CD14-positive monocyte (primary cell): ENCODE measurements at regions not wholly inside any gene's neighbourhood (a gene's known extent, or its start where the extent isn't known, plus 50 kb on each side); places are given as distances from the start of the nearest gene placed in this dataset.

Experiments used
- DNase-seq, 3 donors: peaks; one replicate each; pipeline ENCODE4 v3.0.0-alpha.2; 2011 to 2022
- H2AFZ ChIP-seq: 2 replicates; pipeline ENCODE4 v1.6.0; 2012; ENCODE audit warnings: mild to moderate bottlenecking, low read depth, low read length, inconsistent platforms; ENCODE audit not compliant: insufficient read depth, poor library complexity, severe bottlenecking
- H3K27ac ChIP-seq, 2 donors: 1 replicate in 1 of 2; 2 replicates in 1 of 2; pipeline ENCODE4 v1.5.1; 2012 to 2013; ENCODE audit warnings: low read length in 2 of 2, control low read depth in 1 of 2, inconsistent platforms in 1 of 2, low read depth in 1 of 2, mild to moderate bottlenecking in 1 of 2
- H3K27me3 ChIP-seq, 2 donors: one replicate each; pipeline versions ENCODE4 v1.6.0 to v1.6.1; 2011 to 2013; ENCODE audit warnings: low read length in 2 of 2; ENCODE audit not compliant: control insufficient read depth in 2 of 2, insufficient read depth in 2 of 2
- H3K36me3 ChIP-seq, 2 donors: replicated peaks in 1 of 2; 1 replicate in 1 of 2; 2 replicates in 1 of 2; pipeline versions ENCODE4 v1.5.1 to v1.6.1; 2012 to 2013; ENCODE audit warnings: low read length in 2 of 2, control low read depth in 1 of 2, inconsistent platforms in 1 of 2, mild to moderate bottlenecking in 1 of 2; ENCODE audit not compliant: insufficient read depth in 2 of 2, control insufficient read depth in 1 of 2
- H3K4me1 ChIP-seq, 2 donors: 1 replicate in 1 of 2; 2 replicates in 1 of 2; pipeline versions ENCODE4 v1.5.1 to v1.6.1; 2012 to 2013; ENCODE audit warnings: low read length in 2 of 2, control low read depth in 1 of 2, inconsistent platforms in 1 of 2, mild to moderate bottlenecking in 1 of 2, moderate library complexity in 1 of 2; ENCODE audit not compliant: insufficient read depth in 2 of 2, control insufficient read depth in 1 of 2
- H3K4me2 ChIP-seq: replicated peaks from 2 replicates; pipeline ENCODE3; 2012; ENCODE audit warnings: low read length, moderate library complexity, mild to moderate bottlenecking; ENCODE audit not compliant: poor library complexity, severe bottlenecking; ENCODE audit errors: extremely low read depth
- H3K4me3 ChIP-seq, 3 experiments: fragments of 200-600 bp in 1 of 3; sonication (generic) in 1 of 3; replicated peaks in 1 of 3; 1 replicate in 2 of 3; 2 replicates in 1 of 3; pipeline ENCODE4 v1.5.1; 2011 to 2013; ENCODE audit warnings: low read length in 3 of 3, mild to moderate bottlenecking in 3 of 3, control low read depth in 2 of 3, low read depth in 2 of 3, inconsistent platforms in 1 of 3, moderate library complexity in 1 of 3
- H3K79me2 ChIP-seq: 2 replicates; pipeline ENCODE4 v1.6.0; 2012; ENCODE audit warnings: mild to moderate bottlenecking, control low read depth, inconsistent platforms, low read length, moderate library complexity; ENCODE audit not compliant: insufficient read depth
- H3K9ac ChIP-seq: 2 replicates; pipeline ENCODE4 v1.6.0; 2017; ENCODE audit warnings: low read length, mild to moderate bottlenecking; ENCODE audit not compliant: insufficient read depth, poor library complexity, severe bottlenecking
- H3K9me3 ChIP-seq, 2 donors: replicated peaks in 1 of 2; 1 replicate in 1 of 2; 2 replicates in 1 of 2; pipeline versions ENCODE4 v1.5.1 to v1.6.1; 2012 to 2013; ENCODE audit warnings: low read length in 2 of 2, control low read depth in 1 of 2; ENCODE audit not compliant: control insufficient read depth in 1 of 2, insufficient read depth in 1 of 2
- H4K20me1 ChIP-seq: 2 replicates; pipeline ENCODE4 v1.6.0; 2012; ENCODE audit warnings: mild to moderate bottlenecking, low read length, control low read depth, moderate library complexity; ENCODE audit not compliant: insufficient read depth
- H3K27ac Mint-ChIP-seq, 7 donors: one replicate each; pipeline ENCODE4 v1.8.0; 2020; ENCODE audit warnings: mild to moderate bottlenecking in 7 of 7, mixed read lengths in 7 of 7, moderate library complexity in 6 of 7, inconsistent platforms in 2 of 7
- H3K27me3 Mint-ChIP-seq, 3 donors: one replicate each; pipeline ENCODE4 v1.8.0; 2021 to 2022; ENCODE audit warnings: low read depth in 3 of 3, mild to moderate bottlenecking in 3 of 3, mixed read lengths in 3 of 3, moderate library complexity in 3 of 3, inconsistent platforms in 1 of 3
- H3K36me3 Mint-ChIP-seq, 2 donors: one replicate each; pipeline ENCODE4 v1.8.0; 2020; ENCODE audit warnings: mixed read lengths in 2 of 2, inconsistent platforms in 1 of 2, mild to moderate bottlenecking in 1 of 2
- H3K4me1 Mint-ChIP-seq: one replicate; pipeline ENCODE4 v1.8.0; 2020; ENCODE audit warnings: mild to moderate bottlenecking, mixed read lengths
- H3K4me3 Mint-ChIP-seq, 2 donors: one replicate each; pipeline ENCODE4 v1.8.0; 2020; ENCODE audit warnings: mild to moderate bottlenecking in 2 of 2, mixed read lengths in 2 of 2, moderate library complexity in 1 of 2
- H3K9me3 Mint-ChIP-seq, 7 donors: one replicate each; pipeline ENCODE4 v1.8.0; 2020 to 2022; ENCODE audit warnings: mixed read lengths in 7 of 7, mild to moderate bottlenecking in 6 of 7, moderate library complexity in 6 of 7, inconsistent platforms in 2 of 7
- CTCF ChIP-seq: fragments of 200-600 bp; IDR thresholded peaks from one replicate; pipeline ENCODE4 v1.8.0; 2022; ENCODE audit warnings: antibody characterized with exemption, mild to moderate bottlenecking
- WGBS: methylation state at CpG from one replicate; pipeline ENCODE4 v1.1.5; 2013; ENCODE audit warnings: missing lambda C conversion rate; ENCODE audit not compliant: insufficient coverage; 5-methylcytosine and 5-hydroxymethylcytosine counted together
- intact Hi-C, 2 donors: fragments of 100-400 bp; cut with micrococcal nuclease; formaldehyde crosslinking; loops; one replicate each; pipeline versions ENCODE4 v1.15.0 to v1.15.1; 2023

DNA sequence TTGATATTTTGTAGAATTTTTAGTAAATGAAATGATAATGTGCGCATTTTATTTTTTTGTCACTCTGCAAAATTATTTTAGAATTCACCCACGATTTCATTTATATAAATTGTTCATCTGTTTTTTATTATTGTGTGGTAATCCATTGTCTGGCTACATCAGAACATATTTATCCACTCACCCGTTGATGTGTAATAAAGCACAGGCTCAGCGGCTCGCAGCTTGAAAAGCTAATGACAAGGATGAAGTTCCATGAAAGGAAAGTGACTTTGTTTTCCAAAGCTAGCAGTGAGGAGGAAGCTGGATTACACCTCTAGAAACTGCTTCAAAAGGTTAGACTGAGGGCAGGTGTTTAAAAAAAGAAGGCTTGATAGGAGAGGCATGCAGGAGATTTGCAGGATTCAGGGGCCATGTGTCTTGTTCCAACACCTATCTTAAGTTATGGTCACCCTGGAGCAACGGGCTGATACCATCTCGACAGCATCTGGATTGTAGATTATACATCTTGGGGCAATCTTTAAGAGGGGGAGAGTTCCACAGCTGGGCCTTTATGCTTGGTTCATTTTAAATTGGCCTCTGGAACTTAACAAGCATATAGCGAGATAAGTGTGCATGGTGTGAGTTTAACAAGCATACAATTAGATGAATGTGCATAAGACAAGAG is 194.1 kb downstream of the TMTC3 start:
- H3K27me3 ChIP-seq = no peaks in the 10 kb centered on the region
- no peak overlapping the region for H3K9ac ChIP-seq
- no peak overlapping the region for H2AFZ ChIP-seq
- intact Hi-C loops = no loop called here
- H3K4me3 ChIP-seq = no peak overlapping the region
- Mint-ChIP-seq H3K4me3 (no peak overlapping the region), H3K36me3 (no peaks in the 10 kb centered on the region), H3K4me1 (no peaks in the 10 kb centered on the region), H3K27me3 (peaks cover 0 to 2% (median 1%) of the 10 kb centered on the region in 3 donors), H3K9me3 (peaks cover 0 to 7% (median 2%) of the 10 kb centered on the region in 7 donors), H3K27ac (no peak overlapping the region)
- H3K27ac ChIP-seq = no peak overlapping the region
- no peaks in the 10 kb centered on the region for H3K9me3 ChIP-seq
- no peak for TF ChIP-seq CTCF
- H3K79me2 ChIP-seq = no peaks in the 10 kb centered on the region
- H3K36me3 ChIP-seq = no peaks in the 10 kb centered on the region
- H3K4me1 ChIP-seq = no peaks in the 10 kb centered on the region
- no peak overlapping the region for H3K4me2 ChIP-seq
- 100% methylated on average over 1 of the region's 8 CpGs for WGBS
- no peaks in the 10 kb centered on the region for H4K20me1 ChIP-seq
- DNase-seq = no peak

- H3K4me1 ChIP-seq = no peaks in the 10 kb centered on the region
- H3K27me3 ChIP-seq = no peaks in the 10 kb centered on the region
- TF ChIP-seq CTCF = no peak
- Mint-ChIP-seq H3K36me3 (no peaks in the 10 kb centered on the region), H3K27me3 (no peaks in the 10 kb centered on the region), H3K9me3 (peaks cover 0 to 4% (median 0%) of the 10 kb centered on the region in 7 donors), H3K4me1 (no peaks in the 10 kb centered on the region), H3K4me3 (no peak overlapping the region), H3K27ac (no peak overlapping the region)
- no peak overlapping the region for H2AFZ ChIP-seq
- H3K36me3 ChIP-seq = no peaks in the 10 kb centered on the region
- H3K9me3 ChIP-seq = no peaks in the 10 kb centered on the region
- no peak overlapping the region for H3K27ac ChIP-seq
- no peak overlapping the region for H3K4me3 ChIP-seq
- no peaks in the 10 kb centered on the region for H3K79me2 ChIP-seq
- no peak for DNase-seq
- WGBS = no CpG with 5 or more reads among the region's 1 CpG
- intact Hi-C loops = no loop called here
- no peak overlapping the region for H3K4me2 ChIP-seq
- H4K20me1 ChIP-seq = no peaks in the 10 kb centered on the region
- H3K9ac ChIP-seq = no peak overlapping the region
These were observed 196.4 kb downstream of the TMTC3 start for GRCh38 chr12:88338486-88338885.
